HG02885 (cell line): ENCODE measurements at regions not wholly inside any gene's neighbourhood (a gene's known extent, or its start where the extent isn't known, plus 50 kb on each side); places are given as distances from the start of the nearest gene placed in this dataset.

Experiments used
- ATAC-seq: cut with Tn5 transposase; IDR thresholded peaks from one replicate; pipeline ENCODE4 v1.9.1; 2021; ENCODE audit warnings: mild to moderate bottlenecking; ENCODE audit not compliant: unreplicated experiment, poor library complexity

DNA sequence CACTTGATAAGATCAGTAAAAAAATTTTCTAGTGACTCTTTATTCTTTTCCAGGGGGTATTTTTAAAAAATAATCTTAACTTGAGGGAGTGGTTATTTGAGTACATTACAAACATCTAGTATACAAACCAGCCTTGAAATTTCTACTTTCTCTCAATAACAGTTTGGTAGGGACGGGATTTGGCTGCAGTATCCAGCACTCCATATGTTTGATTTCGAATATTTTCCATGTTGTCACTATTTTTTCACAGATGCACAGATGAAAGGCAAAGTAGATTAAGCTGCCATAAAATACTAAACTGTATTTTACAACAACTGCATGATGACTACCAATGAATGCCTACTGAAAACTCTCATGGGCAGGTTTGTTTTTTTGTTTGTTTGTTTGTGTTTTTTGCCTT, 225.0 kb downstream of the COX7B2 start:
- ATAC-seq, result no peak

DNA sequence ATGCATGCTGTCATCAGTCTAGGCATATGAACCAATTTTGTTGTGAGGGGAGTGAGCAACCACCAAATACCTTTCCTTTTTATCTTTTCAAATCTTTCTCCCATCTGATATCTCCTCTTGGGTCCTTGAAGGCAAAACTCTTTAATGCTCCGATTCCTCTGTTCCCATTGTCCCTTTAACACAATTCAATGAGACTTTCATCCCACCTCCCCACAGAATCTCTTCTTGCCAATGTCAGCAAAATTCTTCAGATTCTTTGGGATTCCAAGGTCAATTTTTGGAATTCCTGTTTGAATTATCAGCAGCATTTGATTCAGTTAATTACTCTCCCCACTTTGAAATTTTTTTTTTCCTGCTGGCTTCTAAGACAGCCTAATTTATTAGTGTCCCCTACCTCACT, 232.7 kb downstream of the COX7B2 start:
- ATAC-seq, result no peak

DNA sequence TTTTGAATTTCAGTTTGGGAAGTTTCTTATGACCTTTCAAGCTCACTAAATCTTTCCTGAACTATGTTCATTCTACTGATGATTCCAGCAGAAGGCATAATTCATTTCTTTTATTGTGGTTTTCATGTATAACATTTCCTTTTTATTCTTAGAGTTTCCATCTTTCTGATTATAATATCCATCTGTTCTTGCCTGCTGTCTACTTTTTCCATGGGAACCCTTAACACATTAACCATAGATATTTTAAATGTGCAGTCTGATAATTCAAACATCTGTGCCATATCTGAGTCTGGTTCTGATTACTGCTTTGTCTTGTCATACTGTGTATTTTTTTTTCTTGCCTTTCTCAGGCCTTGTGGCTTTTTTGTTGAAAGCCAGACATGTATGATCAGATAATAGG, 234.7 kb downstream of the COX7B2 start:
- no peak for ATAC-seq

DNA sequence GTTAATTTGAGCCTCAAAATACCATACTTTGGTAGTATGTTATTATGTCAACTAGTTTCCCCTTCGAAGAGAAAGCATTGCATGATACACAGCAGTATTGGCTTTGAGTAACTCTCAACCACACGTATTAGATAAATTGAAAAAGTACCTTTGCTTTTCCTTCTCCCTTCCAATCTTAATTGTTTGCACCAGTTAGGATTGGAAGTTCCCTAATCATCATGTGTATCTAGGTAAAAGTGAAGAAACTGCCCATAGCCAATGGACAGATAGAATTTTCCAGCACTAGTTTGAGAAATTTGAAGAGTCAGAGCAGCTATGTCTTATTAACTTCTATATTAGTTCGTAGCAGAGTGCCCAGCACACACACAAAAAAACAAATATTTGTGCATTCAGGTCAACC, 241.3 kb downstream of the COX7B2 start:
- ATAC-seq, result no peak

GRCh38 chr4:46656071-46656470, 253.0 kb downstream of the COX7B2 start:
- ATAC-seq, result no peak

GRCh38 chr4:46653842-46654241, 255.2 kb downstream of the COX7B2 start:
- no peak for ATAC-seq

DNA sequence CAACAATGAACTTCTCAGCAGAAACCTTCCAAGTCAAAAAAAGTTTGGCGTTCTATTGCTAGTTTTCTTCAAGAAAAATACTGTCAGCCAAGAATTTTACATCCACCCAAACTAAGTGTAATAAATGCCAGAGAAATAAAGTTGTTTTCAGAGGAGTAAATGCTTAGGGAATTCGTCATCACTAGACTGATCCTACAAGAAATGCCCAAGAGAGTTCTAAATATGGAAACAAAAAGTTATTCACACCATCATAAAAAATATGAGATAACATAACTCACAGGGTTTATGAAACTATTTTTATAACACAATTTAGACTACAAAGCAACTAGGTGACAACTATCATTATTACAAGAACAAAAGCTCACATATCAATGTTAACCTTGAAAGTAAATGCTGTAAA, 259.5 kb upstream of the GABRA2 start:
- no peak for ATAC-seq

GRCh38 chr4:46648088-46648744, 258.3 kb upstream of the GABRA2 start:
- peak; percentile 96 for ATAC-seq

GRCh38 chr4:46645126-46645525, 255.2 kb upstream of the GABRA2 start:
- no peak for ATAC-seq
